Right renal cortex interstitium (tissue), 3 donors: ENCODE measurements at regions not wholly inside any gene's neighbourhood (a gene's known extent, or its start where the extent isn't known, plus 50 kb on each side); places are given as distances from the start of the nearest gene placed in this dataset.
"Not testable (repeated sequence)": the region's sequence is repeated elsewhere in the genome, so short reads cannot be mapped to it uniquely, and the experiment has no call there.

Experiments
- DNase-seq, 3 donors: peaks; one replicate each; pipeline ENCODE4 v3.0.0-alpha.2; 2013; ENCODE audit warnings: low read depth in 3 of 3, low spot score in 2 of 3

DNA sequence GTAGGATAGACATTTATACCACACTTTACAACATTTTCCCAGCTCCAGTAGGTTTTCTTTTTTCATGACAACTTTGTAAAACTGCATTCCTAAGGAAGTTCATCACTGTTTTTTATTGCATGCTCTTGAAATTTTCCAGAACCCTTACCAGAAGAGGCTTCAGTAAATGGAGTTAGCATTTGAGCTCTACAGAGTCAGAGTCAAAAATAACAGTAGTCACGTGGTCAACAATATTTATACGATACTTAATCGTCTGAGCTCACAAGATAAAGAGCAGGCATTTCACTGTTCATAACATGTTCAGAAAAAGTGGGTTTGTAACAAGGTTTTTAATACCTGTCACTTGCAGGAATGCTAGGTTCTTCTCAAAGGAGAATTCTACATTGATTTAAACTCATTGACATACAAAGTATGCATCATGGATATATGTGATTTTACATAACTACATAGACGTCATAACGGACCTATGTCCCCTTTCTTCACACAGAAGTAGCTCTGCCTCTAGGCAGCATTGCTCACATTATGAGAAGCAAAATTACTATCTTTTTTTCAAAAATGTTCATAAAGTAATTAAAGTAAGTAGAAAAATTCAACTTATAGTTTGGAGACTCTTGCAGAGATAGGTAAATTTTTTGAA, 187.0 kb upstream of the COL3A1 start:
- DNase-seq, result no peak

DNA sequence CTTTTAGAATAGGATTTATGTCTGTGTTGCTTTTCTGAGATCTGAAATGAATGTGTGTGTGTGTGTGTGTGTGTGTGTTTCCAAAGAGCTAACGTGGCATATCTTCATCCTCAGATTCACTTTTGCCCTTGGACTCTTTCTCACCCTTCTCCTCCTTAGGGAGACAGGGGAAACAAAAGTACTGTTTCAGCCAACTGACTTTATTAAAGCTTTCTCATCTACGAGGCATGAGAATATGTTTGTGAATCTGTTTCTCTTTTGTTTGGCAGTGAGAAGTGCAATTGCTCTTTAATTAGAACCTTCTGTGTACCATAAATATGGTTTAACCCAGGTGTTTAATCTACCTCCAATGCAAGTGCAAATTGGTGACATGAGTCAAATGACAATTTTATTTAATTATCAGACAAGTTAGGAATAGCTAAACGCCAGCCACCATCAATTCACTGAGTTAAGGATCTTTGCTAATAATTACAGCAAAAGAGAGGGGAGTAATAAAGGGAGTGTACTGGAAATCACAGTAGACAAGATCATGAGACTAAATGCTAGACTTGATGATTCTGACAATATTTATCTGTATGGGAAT, 186.4 kb upstream of the COL3A1 start:
- DNase-seq, result no peak

DNA sequence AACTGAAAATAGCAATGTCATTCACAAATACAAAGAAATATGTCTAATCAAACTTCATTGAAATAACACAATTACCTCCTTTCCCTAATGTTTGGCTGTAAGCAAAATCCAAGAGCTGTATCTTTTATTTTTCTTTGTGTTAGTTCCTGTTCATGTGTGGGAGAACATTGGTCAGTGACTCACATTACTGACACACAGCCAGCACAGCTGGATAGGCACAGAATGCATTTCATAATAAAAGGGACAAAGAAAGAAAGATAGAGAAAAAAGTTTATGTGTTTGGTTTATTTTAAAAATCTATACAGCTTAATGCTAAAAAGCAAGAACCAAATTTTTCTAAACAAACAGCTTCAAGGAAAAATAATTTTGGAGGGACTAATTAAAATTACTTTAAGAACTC, 185.6 kb upstream of the COL3A1 start:
- DNase-seq, result no peak

DNA sequence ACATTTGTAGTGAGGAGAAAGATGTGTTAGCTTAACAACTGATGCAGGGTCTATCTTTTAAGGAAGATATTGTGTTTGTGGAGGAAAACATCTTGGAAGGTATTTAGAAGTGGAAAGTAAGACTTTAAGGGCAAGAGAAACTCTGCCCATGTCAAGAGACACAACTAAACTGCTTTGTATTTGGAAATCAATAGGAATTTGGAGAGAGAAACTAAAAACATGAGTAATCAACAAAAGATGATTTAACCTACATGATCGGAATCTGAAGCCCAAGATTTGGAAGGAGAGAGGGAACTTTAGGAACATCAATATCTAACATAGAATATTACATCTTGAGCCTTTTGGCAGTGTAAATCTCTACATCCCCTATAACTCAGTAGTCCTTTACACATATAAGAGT, 184.2 kb upstream of the COL3A1 start:
- no peak for DNase-seq

DNA sequence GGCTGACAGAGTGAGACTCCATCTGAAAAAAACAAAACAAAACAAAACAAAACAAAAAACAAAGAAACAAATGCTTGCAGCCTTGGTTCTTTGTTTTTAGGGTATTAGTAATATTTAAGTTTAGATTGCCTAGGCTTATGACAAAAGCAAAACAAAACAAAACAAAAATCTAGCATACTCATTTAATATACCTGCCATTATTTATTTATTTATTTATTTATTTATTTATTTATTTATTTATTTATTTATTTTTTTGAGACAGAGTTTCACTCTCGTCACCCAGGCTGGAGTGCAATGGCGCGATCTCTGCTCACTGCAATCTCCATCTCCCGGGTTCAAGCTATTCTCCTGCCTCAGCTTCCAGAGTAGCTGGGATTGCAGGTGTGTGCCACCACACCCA, 179.7 kb upstream of the COL3A1 start:
- not testable (repeated sequence) for DNase-seq

DNA sequence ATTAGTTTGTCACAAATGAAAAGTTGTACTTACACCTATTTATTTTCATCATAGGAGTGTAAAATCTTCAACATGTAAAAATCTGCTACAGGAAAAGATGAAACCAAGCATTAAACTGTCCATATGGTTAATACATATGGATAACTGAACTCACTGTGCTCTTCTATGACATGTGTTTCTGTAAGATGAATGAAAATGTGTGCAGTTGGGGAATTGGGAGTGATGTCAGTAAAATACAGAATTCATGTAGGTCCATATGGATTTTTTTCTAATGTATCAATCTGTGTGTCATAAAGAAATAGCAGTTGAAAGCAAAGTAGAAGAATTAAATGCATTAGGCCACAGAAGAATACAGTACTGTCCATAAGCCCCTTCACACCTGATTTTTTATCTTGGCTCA, 178.4 kb upstream of the COL3A1 start:
- no peak for DNase-seq

DNA sequence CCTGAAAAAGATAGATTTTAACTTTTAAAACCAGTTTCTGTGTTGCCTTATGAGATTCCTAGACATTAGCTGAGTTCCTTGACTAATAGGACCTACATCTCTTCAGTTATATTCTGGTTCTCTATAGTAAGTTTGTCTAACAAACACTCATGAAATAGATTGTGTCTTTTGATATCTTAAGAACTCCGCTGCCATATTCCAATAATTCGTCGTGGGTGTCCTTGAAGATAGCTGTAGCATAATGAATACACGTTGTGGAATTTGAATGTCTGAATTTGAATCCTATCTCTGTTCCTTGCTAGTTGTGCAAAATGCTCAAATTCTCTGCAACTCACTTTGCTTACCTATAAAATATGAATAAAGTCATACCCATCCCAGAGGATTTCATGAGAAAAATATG, 176.8 kb upstream of the COL3A1 start:
- DNase-seq, result no peak

DNA sequence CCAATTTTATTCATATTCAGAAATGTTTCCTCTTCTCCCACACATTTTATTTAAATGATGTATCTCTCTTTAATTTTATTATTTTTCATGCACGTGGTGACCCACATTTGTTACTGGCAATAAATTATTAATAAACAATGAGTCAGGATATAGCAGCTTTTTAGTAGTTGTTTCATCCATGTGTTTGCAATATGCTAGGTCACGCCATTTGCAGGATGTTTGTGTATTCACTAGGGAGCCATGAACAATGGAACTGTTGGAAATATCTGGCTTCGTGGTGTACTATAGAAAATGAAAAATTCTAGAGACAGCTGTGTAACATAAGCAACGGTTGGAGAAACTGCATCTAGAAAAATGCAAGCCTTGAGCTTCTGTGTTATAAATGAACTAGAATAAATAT, 176.0 kb upstream of the COL3A1 start:
- no peak for DNase-seq

DNA sequence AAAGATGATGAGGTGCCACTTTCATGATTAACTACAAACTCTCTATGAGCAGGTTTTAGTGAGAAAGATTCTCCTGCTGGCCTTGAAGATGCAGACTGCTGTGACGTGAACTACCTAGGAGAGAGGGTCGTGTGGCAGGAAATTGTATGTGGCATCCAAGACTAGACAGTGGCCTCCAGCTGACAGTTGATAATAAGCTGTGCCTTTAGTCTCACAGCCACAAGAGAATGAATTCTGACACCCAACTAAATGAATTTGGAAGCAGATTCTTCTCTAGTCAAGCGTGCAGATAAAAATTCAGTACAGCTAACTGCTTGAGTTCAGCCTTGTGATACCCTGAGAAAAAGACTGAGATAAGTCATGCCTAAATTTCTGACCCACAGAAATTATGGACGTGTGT, 169.0 kb upstream of the COL3A1 start:
- DNase-seq, result no peak

DNA sequence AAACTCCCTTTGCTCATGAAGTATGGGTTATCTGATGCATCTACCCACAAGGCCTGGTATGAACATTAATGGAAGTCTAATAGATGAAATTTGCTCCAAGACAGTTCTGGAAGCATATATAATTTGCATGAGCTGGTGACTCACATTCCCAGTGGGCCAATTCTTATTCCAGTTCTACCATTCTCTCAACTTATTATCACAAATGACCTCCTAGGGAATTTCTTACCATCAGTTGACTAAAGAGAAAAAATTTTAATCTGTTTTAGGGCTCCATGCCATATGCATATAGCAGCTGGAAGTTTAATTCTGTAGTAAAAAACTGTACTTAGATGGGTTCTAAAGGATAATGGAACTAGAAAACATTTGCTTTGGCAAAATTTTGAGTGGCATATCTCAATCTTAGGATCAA, 165.2 kb upstream of the COL3A1 start:
- no peak for DNase-seq

DNA sequence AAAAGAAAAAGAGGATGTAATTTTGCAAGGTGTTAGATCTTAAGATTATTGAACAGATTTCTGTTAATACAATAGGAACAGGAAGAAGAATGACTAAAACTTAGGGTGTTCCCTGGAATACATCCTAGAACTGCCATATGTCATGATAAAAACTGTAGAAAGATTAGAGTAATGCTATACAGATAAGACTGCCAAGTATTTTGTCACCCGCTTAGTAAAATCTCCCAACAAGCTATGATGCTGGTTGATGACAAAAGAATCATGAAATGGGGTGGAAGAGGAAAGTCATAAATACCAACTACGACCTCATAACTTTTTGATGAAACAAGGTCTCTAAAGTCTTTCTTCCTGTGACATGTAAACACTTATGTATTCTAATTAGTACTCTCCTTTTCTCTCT, 163.6 kb upstream of the COL3A1 start:
- DNase-seq, result no peak

DNA sequence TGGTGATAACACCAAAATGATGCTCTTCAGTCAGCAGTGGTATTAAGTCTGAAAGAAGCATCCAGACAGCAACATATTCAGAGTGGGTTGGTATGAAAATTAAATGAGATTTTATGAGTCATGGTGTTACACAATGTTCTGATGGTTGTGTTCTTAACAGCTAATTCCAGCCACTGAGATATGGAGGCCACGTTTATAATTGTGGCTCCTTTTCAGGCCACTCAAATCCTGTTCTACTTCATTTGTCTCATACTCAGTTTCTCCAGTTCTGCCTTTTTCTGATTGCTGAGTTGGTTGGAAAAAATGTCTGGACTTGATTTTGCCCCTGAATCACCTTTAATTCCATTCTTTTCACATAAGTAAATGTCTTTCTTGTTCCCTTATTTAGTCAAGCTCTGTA, 162.7 kb upstream of the COL3A1 start:
- DNase-seq, result no peak

DNA sequence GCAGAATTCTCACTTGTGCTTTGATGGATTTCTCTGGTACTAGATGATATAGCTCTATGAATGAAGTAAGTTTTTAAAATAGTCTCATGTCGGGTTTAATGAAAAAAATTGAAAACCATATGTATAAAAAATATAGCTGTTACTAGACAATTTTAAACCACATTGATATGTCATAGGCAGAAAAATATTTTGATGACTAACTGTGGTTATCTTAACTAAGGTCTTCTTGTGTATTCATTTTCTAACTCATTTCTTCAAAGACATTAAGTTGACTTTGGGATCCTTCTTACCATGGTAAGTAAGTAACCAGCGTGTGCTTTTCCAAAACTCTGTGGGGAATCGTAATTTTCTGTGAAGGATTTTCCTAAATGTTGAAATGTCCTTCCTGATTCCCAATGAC, 160.9 kb upstream of the COL3A1 start:
- no peak for DNase-seq

DNA sequence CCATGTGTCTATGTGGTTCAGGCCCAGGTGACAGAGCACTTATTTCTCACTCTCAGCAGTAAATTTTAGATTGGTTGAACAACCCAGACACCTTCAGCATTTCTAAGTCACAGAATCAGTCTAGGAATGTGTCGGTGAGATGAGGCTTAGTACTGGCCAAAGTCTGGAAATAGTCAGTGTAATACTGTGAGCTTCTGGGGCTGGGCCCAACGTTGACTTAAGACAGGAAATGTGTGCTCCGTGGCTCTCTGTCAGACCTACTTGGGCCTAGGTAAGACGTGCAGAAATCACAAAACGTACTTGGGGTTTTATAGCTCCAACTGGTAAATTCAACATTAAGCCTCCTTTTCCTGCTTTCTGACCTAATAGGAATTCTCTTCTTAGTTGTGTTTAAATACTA, 160.3 kb upstream of the COL3A1 start:
- DNase-seq, result no peak

DNA sequence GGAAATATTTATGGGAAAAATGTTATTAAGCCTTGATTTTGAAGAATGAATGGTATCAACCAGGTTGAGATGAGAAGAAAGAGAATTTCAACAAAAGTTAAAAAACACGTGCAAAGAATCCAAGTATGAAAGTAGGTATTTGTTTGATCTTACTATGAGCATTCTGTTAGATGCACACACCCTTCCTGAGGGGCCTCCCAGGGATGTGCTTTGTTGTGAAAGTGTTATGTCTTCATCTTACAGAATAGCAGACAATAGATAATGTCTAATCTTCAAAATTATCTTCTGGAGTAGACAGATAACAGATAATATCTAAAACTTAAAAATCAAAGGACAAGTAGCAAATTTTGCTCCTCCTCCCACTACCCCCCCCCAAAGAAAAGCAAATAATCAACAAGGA, 155.2 kb upstream of the COL3A1 start:
- DNase-seq, result no peak

DNA sequence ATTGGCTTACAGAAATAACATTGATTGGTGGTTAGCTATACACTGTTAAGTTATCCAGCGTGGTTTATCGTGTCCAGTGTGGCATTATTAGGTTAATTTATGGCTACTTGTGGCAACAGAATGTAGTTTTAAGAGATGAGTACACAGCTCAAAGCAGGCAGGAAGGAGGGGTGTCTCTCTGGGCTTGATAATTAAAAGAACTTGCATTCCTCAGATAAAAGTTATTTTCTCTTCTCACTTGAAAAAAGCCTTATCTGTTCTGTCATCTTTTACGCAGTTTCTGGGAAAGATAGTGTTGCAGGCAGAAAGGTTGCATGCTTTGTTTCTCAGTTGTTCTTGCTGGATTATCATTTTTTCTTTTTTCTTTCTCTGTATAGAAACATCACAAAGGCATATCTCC, 154.4 kb upstream of the COL3A1 start:
- no peak for DNase-seq

DNA sequence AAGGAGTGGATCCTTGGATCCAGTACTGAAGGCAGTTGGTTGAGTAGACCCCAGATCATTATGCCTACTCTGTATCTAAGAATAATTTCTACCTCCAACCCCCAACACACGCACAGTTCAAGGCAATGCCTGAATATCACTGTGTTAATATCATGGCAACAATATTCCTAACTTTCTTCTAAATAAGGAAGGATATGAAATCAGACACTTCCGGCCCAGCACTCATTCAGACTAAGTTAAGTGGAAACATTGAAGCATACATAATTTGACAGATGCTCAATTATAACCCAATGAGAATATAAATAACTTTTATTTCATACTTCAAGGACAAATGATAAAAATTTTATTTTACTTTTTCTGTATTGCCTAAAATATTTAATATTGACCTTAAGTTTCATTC, 153.6 kb upstream of the COL3A1 start:
- no peak for DNase-seq

DNA sequence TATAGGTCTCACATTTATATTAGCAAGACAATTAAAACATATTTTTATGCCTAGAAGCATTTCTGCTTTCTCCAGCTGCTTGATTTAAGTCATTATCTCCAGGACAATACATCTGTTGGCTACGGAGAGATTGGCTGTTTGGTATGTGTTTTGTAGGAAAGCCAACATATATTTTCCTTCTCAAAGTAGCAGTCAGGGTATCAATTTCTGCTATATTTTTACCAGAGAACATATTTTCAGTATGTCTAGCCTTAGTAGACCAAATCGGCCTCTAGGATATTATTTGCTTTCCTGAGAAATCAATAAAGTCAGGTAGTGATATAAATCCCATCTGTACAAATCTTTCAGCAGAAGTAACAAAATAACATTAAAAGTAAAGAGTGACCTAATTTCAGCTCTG, 150.0 kb upstream of the COL3A1 start:
- DNase-seq, result no peak

DNA sequence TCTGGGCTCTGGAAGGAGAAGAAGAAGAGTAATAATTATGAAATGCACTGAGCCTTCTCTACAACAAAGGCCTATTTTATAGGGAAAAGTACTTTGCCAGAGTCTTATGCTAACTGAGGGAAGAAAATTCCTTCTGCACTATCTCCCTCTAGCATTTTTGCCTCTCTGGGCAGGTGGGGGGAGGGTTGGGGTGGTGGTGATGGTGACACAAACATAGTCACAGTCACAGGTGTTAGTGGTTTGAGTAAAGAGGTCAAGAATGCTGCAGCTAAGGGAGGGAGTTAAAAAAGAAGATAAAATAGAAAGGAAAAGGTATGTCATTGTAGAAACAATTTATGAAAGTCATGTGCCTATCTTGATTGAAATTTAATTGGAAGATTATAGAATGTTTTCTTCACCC, 140.8 kb upstream of the COL3A1 start:
- no peak for DNase-seq

DNA sequence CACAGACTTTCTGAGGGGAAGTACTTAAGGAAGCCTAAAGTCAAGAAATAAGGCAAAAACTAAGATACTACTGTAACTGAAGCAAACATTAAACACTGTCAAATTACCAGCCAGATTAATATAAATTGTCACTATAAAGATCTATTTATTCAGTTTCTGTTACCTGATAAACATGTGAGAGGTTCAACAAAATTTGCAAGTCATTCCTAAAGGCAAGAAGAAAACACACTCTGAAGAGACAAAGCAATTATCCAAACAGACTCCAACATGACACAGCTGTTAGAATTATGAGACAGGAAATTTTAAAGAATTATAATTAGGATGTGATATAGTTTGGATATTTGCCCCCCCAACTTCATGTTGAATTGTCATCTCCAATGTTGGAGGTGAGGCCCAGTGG, 140.4 kb upstream of the COL3A1 start:
- DNase-seq, result no peak

DNA sequence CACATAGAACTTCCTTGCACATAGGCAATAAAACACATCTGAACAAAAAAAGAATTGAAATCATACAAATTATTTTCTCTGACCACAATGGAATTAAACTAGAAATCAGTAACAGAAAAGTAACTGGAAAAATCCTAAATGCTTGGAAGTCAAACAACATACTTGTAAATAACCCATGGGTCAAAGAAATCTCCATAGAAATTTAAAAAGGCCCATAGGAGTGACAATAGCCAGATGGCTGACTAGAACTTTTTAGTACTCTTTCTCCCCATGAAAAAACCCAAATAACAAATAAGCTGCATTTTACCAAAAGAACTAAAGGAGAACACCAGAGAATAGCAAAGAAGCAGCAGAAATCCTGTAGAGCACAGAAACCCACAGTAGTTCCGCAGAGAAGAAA, 139.2 kb upstream of the COL3A1 start:
- no peak for DNase-seq

DNA sequence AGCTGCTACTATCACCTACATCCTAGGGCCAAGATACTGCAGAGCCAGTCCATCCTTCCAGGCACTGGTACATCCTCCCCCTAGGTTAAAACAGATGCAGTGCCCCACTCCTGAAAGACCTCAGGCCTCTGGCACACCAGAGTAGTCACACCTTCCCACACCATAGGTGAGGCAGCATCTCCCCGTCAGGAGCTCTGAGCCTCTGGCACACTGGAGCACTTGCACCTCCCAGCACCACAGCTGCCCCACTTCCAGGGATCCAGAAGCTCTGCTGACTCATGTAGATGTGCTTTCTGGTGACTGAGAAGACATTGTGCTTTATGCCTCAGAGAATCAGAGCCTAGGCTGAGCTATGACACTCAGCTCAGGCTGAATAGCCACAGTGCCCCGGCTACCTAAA, 138.4 kb upstream of the COL3A1 start:
- no peak for DNase-seq

DNA sequence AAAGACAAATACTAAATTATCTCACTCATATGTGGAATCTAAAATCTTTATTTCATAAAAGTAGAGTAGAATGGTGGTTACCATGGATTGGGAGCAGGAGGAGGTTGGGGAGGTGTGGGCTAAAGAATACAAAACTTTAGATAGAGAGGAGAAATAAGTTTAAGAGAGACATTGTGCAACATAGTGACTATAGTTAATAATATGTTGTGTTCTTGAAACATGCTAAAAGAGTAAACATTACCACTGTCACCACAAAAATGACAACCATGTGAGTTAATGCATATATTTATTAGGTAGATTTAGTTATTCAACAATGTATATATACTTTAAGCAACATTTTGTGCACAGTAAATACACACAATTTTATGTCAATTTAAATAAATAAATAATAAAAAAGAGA, 128.5 kb upstream of the COL3A1 start:
- no peak for DNase-seq
